MM.1S (cell line): ENCODE measurements at regions not wholly inside any gene's neighbourhood (a gene's known extent, or its start where the extent isn't known, plus 50 kb on each side); places are given as distances from the start of the nearest gene placed in this dataset.

Experiments used
- DNase-seq: peaks from one replicate; pipeline ENCODE4 v3.0.0-alpha.2; 2015
- H2AFZ ChIP-seq: fragments of 300-600 bp; sonication (generic); 2 replicates; pipeline ENCODE4 v1.6.0; 2016; ENCODE audit warnings: antibody characterized with exemption, low read length
- H3F3A ChIP-seq: fragments of 300-600 bp; sonication (generic); 2 replicates; pipeline ENCODE4 v1.6.1; 2016; ENCODE audit warnings: mild to moderate bottlenecking, antibody characterized with exemption, low read length, moderate library complexity, mixed read lengths; ENCODE audit not compliant: insufficient read depth
- H3K27ac ChIP-seq: fragments of 300-600 bp; sonication (generic); 2 replicates; pipeline ENCODE4 v1.5.1; 2016; ENCODE audit warnings: mild to moderate bottlenecking, low read length
- H3K27me3 ChIP-seq: fragments of 300-600 bp; sonication (generic); replicated peaks from 2 replicates; pipeline ENCODE4 v1.6.0; 2016; ENCODE audit warnings: low read length; ENCODE audit not compliant: insufficient read depth
- H3K36me3 ChIP-seq: fragments of 300-600 bp; sonication (generic); replicated peaks from 2 replicates; pipeline ENCODE4 v1.6.1; 2016; ENCODE audit warnings: mild to moderate bottlenecking, low read length, mixed read lengths; ENCODE audit not compliant: insufficient read depth
- H3K4me1 ChIP-seq: fragments of 300-600 bp; sonication (generic); 2 replicates; pipeline ENCODE4 v1.6.1; 2016; ENCODE audit warnings: low read length, mixed read lengths
- H3K4me2 ChIP-seq: fragments of 300-600 bp; sonication (generic); 2 replicates; pipeline ENCODE4 v1.6.0; 2016; ENCODE audit warnings: low read depth, low read length
- H3K4me3 ChIP-seq: fragments of 300-600 bp; sonication (generic); 2 replicates; pipeline ENCODE4 v1.5.1; 2016; ENCODE audit warnings: low read length, mixed read lengths
- H3K79me2 ChIP-seq: fragments of 300-600 bp; sonication (generic); 2 replicates; pipeline ENCODE4 v1.6.1; 2016; ENCODE audit warnings: mixed run types, low read length, mixed read lengths
- H3K9ac ChIP-seq: fragments of 300-600 bp; sonication (generic); 2 replicates; pipeline ENCODE4 v1.6.1; 2016; ENCODE audit warnings: low read length, mixed read lengths
- H3K9me2 ChIP-seq: fragments of 300-600 bp; sonication (generic); replicated peaks from 2 replicates; pipeline ENCODE4 v1.6.1; 2016; ENCODE audit warnings: mild to moderate bottlenecking, low read length, mixed read lengths; ENCODE audit not compliant: insufficient read depth
- H3K9me3 ChIP-seq: fragments of 300-600 bp; sonication (generic); replicated peaks from 2 replicates; pipeline ENCODE4 v1.6.1; 2016; ENCODE audit warnings: mild to moderate bottlenecking, low read length, mixed read lengths; ENCODE audit not compliant: insufficient read depth
- H4K20me1 ChIP-seq: fragments of 300-600 bp; sonication (generic); 2 replicates; pipeline ENCODE4 v1.6.1; 2016; ENCODE audit warnings: mild to moderate bottlenecking, low read length, moderate library complexity, mixed read lengths; ENCODE audit not compliant: insufficient read depth
- EZH2 ChIP-seq: fragments of 300-600 bp; sonication (generic); optimal IDR thresholded peaks from 2 replicates; pipeline ENCODE3; 2017; ENCODE audit warnings: low read depth, mild to moderate bottlenecking, antibody characterized with exemption, low read length, mixed read lengths
- EZH2phosphoT487 ChIP-seq: fragments of 300-600 bp; sonication (generic); IDR thresholded peaks from 2 replicates; pipeline ENCODE4 v1.6.1; 2018; ENCODE audit warnings: antibody characterized with exemption, low read length
- TF ChIP-seq, protein P1 (sequence below): fragments of 300-600 bp; sonication (generic); IDR thresholded peaks from 2 replicates; pipeline ENCODE4 v1.5.1; 2016; ENCODE audit warnings: antibody characterized with exemption, low read length, mixed read lengths

DNA sequence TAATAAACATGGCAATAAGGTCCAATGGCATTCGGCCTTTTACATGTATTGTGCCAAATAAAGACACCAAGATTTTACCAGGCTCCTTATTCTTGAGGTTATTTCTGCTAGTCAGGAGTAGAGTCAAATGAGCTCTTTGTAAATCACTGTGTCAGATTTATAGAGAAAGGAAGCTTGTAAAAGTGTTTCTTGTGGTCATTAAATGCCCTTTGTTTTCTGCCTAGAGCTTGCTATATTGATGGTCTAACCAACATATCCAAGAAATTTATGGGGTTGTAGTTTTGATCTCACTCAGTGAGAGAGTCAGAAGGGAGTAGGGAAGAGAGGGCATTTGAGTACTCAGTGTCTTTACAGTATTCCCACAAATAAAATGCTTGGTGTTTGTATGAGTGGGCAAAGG lies 86.2 kb upstream of the FRMPD4 start:
- Histone ChIP-seq H3K36me3 (no peaks in the 10 kb centered on the region), H2AFZ (no peak overlapping the region), H3K79me2 (no peaks in the 10 kb centered on the region), H3K4me2 (no peak overlapping the region), H3K4me1 (no peaks in the 10 kb centered on the region), H3K4me3 (no peak overlapping the region), H4K20me1 (no peaks in the 10 kb centered on the region), H3F3A (no peaks in the 10 kb centered on the region), H3K9me2 (no peaks in the 10 kb centered on the region), H3K27me3 (no peaks in the 10 kb centered on the region), H3K9ac (no peak overlapping the region), H3K9me3 (no peaks in the 10 kb centered on the region), H3K27ac (no peak overlapping the region)
- TF ChIP-seq, protein P1, sequence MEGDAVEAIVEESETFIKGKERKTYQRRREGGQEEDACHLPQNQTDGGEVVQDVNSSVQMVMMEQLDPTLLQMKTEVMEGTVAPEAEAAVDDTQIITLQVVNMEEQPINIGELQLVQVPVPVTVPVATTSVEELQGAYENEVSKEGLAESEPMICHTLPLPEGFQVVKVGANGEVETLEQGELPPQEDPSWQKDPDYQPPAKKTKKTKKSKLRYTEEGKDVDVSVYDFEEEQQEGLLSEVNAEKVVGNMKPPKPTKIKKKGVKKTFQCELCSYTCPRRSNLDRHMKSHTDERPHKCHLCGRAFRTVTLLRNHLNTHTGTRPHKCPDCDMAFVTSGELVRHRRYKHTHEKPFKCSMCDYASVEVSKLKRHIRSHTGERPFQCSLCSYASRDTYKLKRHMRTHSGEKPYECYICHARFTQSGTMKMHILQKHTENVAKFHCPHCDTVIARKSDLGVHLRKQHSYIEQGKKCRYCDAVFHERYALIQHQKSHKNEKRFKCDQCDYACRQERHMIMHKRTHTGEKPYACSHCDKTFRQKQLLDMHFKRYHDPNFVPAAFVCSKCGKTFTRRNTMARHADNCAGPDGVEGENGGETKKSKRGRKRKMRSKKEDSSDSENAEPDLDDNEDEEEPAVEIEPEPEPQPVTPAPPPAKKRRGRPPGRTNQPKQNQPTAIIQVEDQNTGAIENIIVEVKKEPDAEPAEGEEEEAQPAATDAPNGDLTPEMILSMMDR, result no peak
- TF ChIP-seq EZH2phosphoT487, result no peak
- no peak for TF ChIP-seq EZH2
- DNase-seq, result no peak

DNA sequence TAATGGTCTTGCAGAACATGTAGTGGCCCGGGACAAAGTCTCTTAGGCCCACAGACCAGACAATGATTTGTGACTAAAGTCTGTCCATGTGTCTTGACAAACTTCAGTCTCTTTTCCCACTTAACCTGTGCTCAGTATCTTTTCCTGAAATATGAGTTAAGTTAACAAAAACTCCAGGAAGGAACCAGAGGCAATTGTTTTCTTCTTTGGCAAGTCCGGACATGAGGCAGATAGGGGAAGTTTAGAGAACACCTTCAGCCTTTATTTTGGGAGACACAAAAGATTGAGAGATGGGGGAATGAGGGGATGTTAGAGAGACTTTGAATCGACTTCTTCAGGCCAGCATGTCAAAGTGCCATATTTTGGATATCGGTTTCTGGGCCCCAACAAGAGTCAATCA lies 80.2 kb upstream of the FRMPD4 start:
- H3K9me2 ChIP-seq, result no peaks in the 10 kb centered on the region
- H3K9me3 ChIP-seq, result no peaks in the 10 kb centered on the region
- H3K4me2 ChIP-seq, result no peak overlapping the region
- no peaks in the 10 kb centered on the region for H3K4me1 ChIP-seq
- DNase-seq, result no peak
- no peak overlapping the region for H2AFZ ChIP-seq
- no peaks in the 10 kb centered on the region for H4K20me1 ChIP-seq
- H3K4me3 ChIP-seq, result no peak overlapping the region
- H3K9ac ChIP-seq, result no peak overlapping the region
- no peaks in the 10 kb centered on the region for H3K36me3 ChIP-seq
- H3K79me2 ChIP-seq, result no peaks in the 10 kb centered on the region
- no peaks in the 10 kb centered on the region for H3F3A ChIP-seq
- TF ChIP-seq EZH2 (no peak), EZH2phosphoT487 (no peak)
- TF ChIP-seq, protein P1, result no peak
- no peaks in the 10 kb centered on the region for H3K27me3 ChIP-seq
- no peak overlapping the region for H3K27ac ChIP-seq

DNA sequence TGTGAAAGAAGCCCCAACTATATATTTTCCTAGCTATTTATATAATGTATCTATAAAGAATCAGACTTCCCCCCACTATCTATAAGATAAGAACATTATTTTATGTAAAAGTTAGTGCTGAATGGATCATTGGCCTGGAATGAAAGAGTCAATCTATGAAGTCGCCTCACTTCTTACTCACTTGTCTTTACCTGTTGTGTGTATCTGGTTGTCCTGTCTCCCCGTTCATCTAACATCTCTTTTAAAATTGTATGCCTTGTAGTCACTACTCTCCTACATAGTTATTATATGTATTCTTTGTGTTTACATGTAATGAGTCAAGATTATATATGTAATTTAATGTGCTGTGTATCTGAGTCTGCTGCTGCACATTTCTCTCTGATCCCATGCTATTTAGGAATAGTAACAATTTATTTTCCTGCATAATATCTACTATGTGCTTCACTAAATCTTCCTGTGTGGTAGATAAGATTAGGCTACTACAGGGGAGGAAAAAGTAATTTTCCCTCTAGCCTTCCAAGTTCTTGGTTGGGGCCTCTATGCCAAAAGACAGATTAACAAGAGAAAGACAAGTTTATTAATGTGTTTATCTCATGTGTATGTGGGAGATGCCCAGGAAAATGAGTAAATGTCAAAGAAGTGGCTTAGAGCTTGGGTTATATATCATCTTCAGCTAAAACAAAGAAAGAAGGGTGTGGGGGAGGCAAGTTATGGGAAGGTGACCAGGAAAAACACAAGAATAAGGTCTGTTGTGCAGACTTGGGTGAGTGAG lies 77.6 kb upstream of the FRMPD4 start:
- TF ChIP-seq EZH2phosphoT487 (no peak), EZH2 (no peak)
- TF ChIP-seq, protein P1, result no peak
- Histone ChIP-seq H3K27me3 (no peaks in the 10 kb centered on the region), H3K79me2 (no peaks in the 10 kb centered on the region), H2AFZ (no peak overlapping the region), H3K27ac (no peak overlapping the region), H3K4me3 (no peak overlapping the region), H3K9me2 (no peaks in the 10 kb centered on the region), H3K36me3 (no peaks in the 10 kb centered on the region), H3K4me1 (no peaks in the 10 kb centered on the region), H3K4me2 (no peak overlapping the region), H3K9me3 (no peaks in the 10 kb centered on the region), H3F3A (no peaks in the 10 kb centered on the region), H3K9ac (no peak overlapping the region), H4K20me1 (no peaks in the 10 kb centered on the region)
- DNase-seq, result no peak
